ENCODE measurements at regions not wholly inside any gene's neighbourhood (a gene's known extent, or its start where the extent isn't known, plus 50 kb on each side); places are given as distances from the start of the nearest gene placed in this dataset.

DNA sequence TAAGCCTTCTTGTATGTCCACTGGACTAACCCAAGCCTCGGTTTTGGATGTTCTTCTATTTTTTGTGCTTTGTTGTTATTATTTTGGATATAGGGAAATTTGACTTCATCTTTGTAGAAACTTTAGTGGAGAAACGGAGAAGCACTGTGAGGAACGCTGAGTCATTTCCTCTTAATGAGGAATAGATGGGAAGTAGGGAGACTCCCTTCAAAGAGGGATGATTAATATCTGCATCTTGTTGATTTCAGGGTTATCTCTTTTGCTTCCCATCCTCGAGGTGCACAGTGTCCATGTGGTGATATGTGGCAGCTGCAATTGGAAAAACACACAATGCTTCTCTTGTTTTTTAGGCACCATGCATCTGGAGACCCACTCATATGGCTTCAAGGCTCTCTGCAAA, 1147.9 kb downstream of the NLGN4X start:
- Histone ChIP-seq H2AFZ (ENCODE audit: low read depth, low read length) (no peak overlapping the region), H3K36me3 (ENCODE audit: insufficient read depth, low read length) (no peaks in the 10 kb centered on the region), H3K4me3 (ENCODE audit: low read length) (no peak overlapping the region), H3K9ac (ENCODE audit: low read length) (no peak overlapping the region), H3K27me3 (ENCODE audit: insufficient read depth, low read depth, low read length) (no peaks in the 10 kb centered on the region), H3K9me3 (ENCODE audit: low read length) (no peaks in the 10 kb centered on the region), H3K27ac (ENCODE audit: low read length) (no peak overlapping the region), H3K9me2 (ENCODE audit: insufficient read depth, low read length) (no peaks in the 10 kb centered on the region), H3K4me2 (ENCODE audit: low read length) (no peak overlapping the region), H4K20me1 (ENCODE audit: insufficient read depth) (no peaks in the 10 kb centered on the region), H3K79me2 (replicated peaks; ENCODE audit: insufficient read depth, low read length) (no peaks in the 10 kb centered on the region), H3F3A (ENCODE audit: insufficient read depth, low read length, poor library complexity, severe bottlenecking) (no peaks in the 10 kb centered on the region)
- TF ChIP-seq, protein P1, sequence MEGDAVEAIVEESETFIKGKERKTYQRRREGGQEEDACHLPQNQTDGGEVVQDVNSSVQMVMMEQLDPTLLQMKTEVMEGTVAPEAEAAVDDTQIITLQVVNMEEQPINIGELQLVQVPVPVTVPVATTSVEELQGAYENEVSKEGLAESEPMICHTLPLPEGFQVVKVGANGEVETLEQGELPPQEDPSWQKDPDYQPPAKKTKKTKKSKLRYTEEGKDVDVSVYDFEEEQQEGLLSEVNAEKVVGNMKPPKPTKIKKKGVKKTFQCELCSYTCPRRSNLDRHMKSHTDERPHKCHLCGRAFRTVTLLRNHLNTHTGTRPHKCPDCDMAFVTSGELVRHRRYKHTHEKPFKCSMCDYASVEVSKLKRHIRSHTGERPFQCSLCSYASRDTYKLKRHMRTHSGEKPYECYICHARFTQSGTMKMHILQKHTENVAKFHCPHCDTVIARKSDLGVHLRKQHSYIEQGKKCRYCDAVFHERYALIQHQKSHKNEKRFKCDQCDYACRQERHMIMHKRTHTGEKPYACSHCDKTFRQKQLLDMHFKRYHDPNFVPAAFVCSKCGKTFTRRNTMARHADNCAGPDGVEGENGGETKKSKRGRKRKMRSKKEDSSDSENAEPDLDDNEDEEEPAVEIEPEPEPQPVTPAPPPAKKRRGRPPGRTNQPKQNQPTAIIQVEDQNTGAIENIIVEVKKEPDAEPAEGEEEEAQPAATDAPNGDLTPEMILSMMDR (IDR thresholded peaks at IDR 0.05; ENCODE audit: poor library complexity, severe bottlenecking): no peak
- TF ChIP-seq TAF1 (IDR thresholded peaks at IDR 0.05; ENCODE audit: low read depth) (no peak), EZH2 (IDR thresholded peaks at IDR 0.05; ENCODE audit: borderline replicate concordance, insufficient read depth, low read length, poor library complexity, severe bottlenecking) (no peak), SMC3 (conservative IDR thresholded peaks at IDR 0.05; ENCODE audit: poor library complexity) (no peak), EP300 (conservative IDR thresholded peaks at IDR 0.05; ENCODE audit: poor library complexity, severe bottlenecking) (no peak), MXI1 (conservative IDR thresholded peaks at IDR 0.05; ENCODE audit: poor library complexity, severe bottlenecking) (no peak), POLR2AphosphoS5 (IDR thresholded peaks at IDR 0.05) (no peak), RAD21 (conservative IDR thresholded peaks at IDR 0.05) (no peak)
- TF ChIP-seq, protein P2, sequence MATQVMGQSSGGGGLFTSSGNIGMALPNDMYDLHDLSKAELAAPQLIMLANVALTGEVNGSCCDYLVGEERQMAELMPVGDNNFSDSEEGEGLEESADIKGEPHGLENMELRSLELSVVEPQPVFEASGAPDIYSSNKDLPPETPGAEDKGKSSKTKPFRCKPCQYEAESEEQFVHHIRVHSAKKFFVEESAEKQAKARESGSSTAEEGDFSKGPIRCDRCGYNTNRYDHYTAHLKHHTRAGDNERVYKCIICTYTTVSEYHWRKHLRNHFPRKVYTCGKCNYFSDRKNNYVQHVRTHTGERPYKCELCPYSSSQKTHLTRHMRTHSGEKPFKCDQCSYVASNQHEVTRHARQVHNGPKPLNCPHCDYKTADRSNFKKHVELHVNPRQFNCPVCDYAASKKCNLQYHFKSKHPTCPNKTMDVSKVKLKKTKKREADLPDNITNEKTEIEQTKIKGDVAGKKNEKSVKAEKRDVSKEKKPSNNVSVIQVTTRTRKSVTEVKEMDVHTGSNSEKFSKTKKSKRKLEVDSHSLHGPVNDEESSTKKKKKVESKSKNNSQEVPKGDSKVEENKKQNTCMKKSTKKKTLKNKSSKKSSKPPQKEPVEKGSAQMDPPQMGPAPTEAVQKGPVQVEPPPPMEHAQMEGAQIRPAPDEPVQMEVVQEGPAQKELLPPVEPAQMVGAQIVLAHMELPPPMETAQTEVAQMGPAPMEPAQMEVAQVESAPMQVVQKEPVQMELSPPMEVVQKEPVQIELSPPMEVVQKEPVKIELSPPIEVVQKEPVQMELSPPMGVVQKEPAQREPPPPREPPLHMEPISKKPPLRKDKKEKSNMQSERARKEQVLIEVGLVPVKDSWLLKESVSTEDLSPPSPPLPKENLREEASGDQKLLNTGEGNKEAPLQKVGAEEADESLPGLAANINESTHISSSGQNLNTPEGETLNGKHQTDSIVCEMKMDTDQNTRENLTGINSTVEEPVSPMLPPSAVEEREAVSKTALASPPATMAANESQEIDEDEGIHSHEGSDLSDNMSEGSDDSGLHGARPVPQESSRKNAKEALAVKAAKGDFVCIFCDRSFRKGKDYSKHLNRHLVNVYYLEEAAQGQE (IDR thresholded peaks at IDR 0.05; ENCODE audit: borderline replicate concordance): no peak

DNA sequence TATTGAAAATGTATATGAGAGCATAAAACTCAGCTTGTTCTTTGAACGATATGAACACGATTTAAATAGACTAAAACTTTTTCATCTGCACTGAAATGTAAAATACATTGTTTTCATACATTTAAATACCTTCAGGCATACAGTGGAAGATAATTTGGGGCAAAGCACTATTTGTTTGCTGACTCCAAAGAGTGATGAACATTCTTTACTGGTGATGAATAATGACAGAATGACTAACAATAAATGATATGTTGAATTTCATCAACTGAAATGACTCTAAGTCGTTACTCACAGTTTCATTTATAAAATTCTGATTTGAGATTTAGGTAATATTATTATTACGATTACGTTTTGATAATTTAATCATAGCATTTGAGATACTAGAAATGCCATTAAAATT, 1160.1 kb downstream of the NLGN4X start:
- Histone ChIP-seq H3K9me3 (ENCODE audit: low read length) (no peaks in the 10 kb centered on the region), H3K4me2 (ENCODE audit: low read length) (no peak overlapping the region), H2AFZ (ENCODE audit: low read depth, low read length) (no peak overlapping the region), H3K27ac (ENCODE audit: low read length) (no peak overlapping the region), H3K9me2 (ENCODE audit: insufficient read depth, low read length) (no peaks in the 10 kb centered on the region), H3K36me3 (ENCODE audit: insufficient read depth, low read length) (no peaks in the 10 kb centered on the region), H4K20me1 (ENCODE audit: insufficient read depth) (no peaks in the 10 kb centered on the region), H3K4me3 (ENCODE audit: low read length) (no peak overlapping the region), H3K27me3 (ENCODE audit: insufficient read depth, low read depth, low read length) (no peaks in the 10 kb centered on the region), H3K9ac (ENCODE audit: low read length) (no peak overlapping the region), H3K79me2 (replicated peaks; ENCODE audit: insufficient read depth, low read length) (no peaks in the 10 kb centered on the region), H3F3A (ENCODE audit: insufficient read depth, low read length, poor library complexity, severe bottlenecking) (no peaks in the 10 kb centered on the region)
- TF ChIP-seq RAD21 (conservative IDR thresholded peaks at IDR 0.05): no peak

DNA sequence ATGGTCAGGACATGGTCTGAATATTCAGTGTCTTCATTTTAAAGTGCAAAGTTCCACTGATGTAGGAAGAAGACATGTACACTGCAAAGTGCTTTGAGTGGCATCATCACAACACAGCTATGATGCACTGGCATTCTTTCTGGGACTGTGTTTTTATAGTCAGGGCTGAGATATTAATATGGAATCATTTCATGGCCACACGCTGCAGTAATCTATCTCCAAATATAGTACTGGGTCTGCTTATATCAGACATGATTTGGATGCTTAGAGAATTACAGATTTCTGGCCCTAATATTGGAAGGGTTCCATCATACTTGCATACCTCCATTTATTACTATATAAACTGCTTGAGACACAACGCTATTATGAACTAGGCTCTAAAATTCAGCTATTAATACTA, 1170.9 kb downstream of the NLGN4X start:
- no peaks in the 10 kb centered on the region for H3F3A ChIP-seq (ENCODE audit: insufficient read depth, low read length, poor library complexity, severe bottlenecking)
- no peaks in the 10 kb centered on the region for H3K9me3 ChIP-seq (ENCODE audit: low read length)
- H3K9ac ChIP-seq (ENCODE audit: low read length): no peak overlapping the region
- no peaks in the 10 kb centered on the region for H3K9me2 ChIP-seq (ENCODE audit: insufficient read depth, low read length)
- no peak for TF ChIP-seq EZH2 (IDR thresholded peaks at IDR 0.05; ENCODE audit: borderline replicate concordance, insufficient read depth, low read length, poor library complexity, severe bottlenecking)
- TF ChIP-seq POLR2AphosphoS5 (IDR thresholded peaks at IDR 0.05): no peak
- no peak for TF ChIP-seq TAF1 (IDR thresholded peaks at IDR 0.05; ENCODE audit: low read depth)
- no peak for TF ChIP-seq EP300 (conservative IDR thresholded peaks at IDR 0.05; ENCODE audit: poor library complexity, severe bottlenecking)
- TF ChIP-seq, protein P2 (IDR thresholded peaks at IDR 0.05; ENCODE audit: borderline replicate concordance): no peak
- TF ChIP-seq MXI1 (conservative IDR thresholded peaks at IDR 0.05; ENCODE audit: poor library complexity, severe bottlenecking): no peak
- TF ChIP-seq, protein P1 (IDR thresholded peaks at IDR 0.05; ENCODE audit: poor library complexity, severe bottlenecking): no peak
- TF ChIP-seq SMC3 (conservative IDR thresholded peaks at IDR 0.05; ENCODE audit: poor library complexity): no peak
- TF ChIP-seq RAD21 (conservative IDR thresholded peaks at IDR 0.05): no peak
- H3K27ac ChIP-seq (ENCODE audit: low read length): no peak overlapping the region
- no peaks in the 10 kb centered on the region for H4K20me1 ChIP-seq (ENCODE audit: insufficient read depth)
- H3K27me3 ChIP-seq (ENCODE audit: insufficient read depth, low read depth, low read length): no peaks in the 10 kb centered on the region
- no peak overlapping the region for H3K4me3 ChIP-seq (ENCODE audit: low read length)
- no peaks in the 10 kb centered on the region for H3K36me3 ChIP-seq (ENCODE audit: insufficient read depth, low read length)
- no peaks in the 10 kb centered on the region for H3K79me2 ChIP-seq (replicated peaks; ENCODE audit: insufficient read depth, low read length)
- H3K4me2 ChIP-seq (ENCODE audit: low read length): no peak overlapping the region
- H2AFZ ChIP-seq (ENCODE audit: low read depth, low read length): no peak overlapping the region

Measured in neural cell (in vitro differentiated cells).